H54 (cell line): ENCODE measurements at regions not wholly inside any gene's neighbourhood (a gene's known extent, or its start where the extent isn't known, plus 50 kb on each side); places are given as distances from the start of the nearest gene placed in this dataset.
"Not testable (repeated sequence)": the region's sequence is repeated elsewhere in the genome, so short reads cannot be mapped to it uniquely, and the experiment has no call there.

Source experiments
- DNase-seq: peaks from one replicate; pipeline ENCODE4 v3.0.0; 2011; ENCODE audit warnings: low spot score, mixed read lengths; ENCODE audit not compliant: insufficient read length
- FAIRE-seq: peaks from 3 replicates; lab custom pipeline; 2011; peaks lifted over from hg19 to GRCh38; lab: Jason Lieb, UNC
- POLR2A ChIP-seq: IDR thresholded peaks from 2 replicates; pipeline ENCODE4 v1.6.1; 2011; ENCODE audit warnings: low read depth, mild to moderate bottlenecking, low read length

- no peak for DNase-seq
- no peak for FAIRE-seq
- no peak for TF ChIP-seq POLR2A
Observed at GRCh38 chr5:1725641-1726468, 73.8 kb downstream of the MRPL36 start.

GRCh38 chr5:1724822-1725602 lies 74.6 kb downstream of the MRPL36 start:
- no peak for DNase-seq
- no peak for TF ChIP-seq POLR2A
- FAIRE-seq, result no peak

- DNase-seq, result no peak
- no peak for TF ChIP-seq POLR2A
- no peak for FAIRE-seq
Observed at GRCh38 chr5:1723957-1724821, 75.4 kb downstream of the MRPL36 start.

- no peak for TF ChIP-seq POLR2A
- no peak for FAIRE-seq
- no peak for DNase-seq
Observed at GRCh38 chr5:1723476-1723875, 76.2 kb downstream of the MRPL36 start.

DNA sequence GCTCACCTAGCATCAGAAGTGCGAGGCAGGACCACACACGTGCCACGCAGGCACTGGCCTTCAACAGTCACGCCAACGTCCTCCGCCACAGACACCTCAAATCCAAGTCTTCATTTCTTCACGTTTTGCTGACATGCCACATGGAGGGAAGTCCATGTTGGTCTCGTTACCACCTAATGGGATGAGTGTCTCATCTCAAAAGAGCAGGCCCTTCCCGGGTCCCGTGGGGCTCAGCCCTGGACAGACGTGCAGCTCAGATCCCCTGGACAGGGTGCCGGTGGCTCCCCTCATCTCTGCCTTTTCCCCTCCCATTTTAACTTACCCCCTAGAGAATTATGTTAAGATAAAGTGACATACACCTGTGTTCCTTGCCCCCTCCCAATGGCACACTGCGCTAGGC lies 76.8 kb downstream of the MRPL36 start:
- FAIRE-seq (no peak), DNase-seq (no peak)
- no peak for TF ChIP-seq POLR2A

DNA sequence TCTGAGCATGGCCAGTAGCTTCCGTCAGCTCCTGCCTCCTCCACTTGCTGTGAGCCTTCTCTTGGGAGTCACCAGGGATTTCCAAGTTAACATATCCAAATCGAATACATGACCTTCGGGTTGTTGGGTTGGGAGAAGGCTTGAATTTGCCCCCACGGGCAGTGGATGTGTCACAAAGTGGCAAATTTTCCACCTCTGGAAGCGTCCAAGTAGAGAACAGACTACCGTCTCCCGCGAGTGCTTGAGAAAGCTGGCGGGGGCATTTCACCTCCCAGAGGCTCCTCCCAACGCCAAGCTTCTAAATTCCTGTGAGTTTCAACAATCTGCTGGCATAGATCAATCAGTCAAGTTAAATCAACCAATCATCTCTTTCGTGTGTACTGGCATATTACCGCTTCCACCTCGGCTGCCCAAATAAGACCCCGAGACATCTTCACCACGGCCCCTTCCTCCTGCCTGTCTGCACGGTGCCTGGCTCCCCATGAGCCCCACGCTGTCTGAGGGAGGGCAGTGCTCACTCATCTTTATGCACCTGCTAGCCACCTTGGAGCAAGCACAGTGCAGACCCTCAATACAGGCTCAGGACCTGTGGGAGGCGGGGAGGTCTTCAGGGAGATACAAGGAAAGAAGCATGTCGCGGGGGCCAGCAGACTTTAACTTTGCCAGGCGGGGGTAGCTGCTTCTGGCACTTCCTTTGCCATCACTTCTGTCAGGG lies 79.1 kb downstream of the MRPL36 start:
- FAIRE-seq (no peak), DNase-seq (no peak)
- no peak for TF ChIP-seq POLR2A

- no peak for DNase-seq
- TF ChIP-seq POLR2A, result no peak
- FAIRE-seq, result no peak
Observed at GRCh38 chr5:1719860-1720259, 79.8 kb downstream of the MRPL36 start.

DNA sequence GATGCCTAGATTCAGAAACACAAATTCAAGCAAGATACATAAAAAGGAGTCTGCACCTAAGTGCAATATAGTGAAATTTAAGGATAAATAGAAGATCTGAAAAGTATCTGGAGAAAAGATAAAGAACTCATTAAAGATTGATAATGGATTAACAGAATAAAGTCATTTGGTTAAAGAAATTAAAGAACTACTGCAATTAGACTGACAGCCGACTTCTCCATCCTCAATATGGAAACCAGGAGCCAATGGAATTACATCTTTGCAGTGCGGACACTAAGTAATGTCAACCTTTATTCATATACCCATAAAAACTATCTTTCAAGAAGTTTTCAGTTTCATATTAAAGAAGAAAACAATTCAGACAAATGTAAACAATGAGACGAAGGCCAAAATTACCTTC lies 81.0 kb downstream of the MRPL36 start:
- TF ChIP-seq POLR2A, result no peak
- DNase-seq (no peak), FAIRE-seq (no peak)

GRCh38 chr5:1710091-1710490 lies 89.5 kb downstream of the MRPL36 start:
- DNase-seq, FAIRE-seq: not testable (repeated sequence)

DNA sequence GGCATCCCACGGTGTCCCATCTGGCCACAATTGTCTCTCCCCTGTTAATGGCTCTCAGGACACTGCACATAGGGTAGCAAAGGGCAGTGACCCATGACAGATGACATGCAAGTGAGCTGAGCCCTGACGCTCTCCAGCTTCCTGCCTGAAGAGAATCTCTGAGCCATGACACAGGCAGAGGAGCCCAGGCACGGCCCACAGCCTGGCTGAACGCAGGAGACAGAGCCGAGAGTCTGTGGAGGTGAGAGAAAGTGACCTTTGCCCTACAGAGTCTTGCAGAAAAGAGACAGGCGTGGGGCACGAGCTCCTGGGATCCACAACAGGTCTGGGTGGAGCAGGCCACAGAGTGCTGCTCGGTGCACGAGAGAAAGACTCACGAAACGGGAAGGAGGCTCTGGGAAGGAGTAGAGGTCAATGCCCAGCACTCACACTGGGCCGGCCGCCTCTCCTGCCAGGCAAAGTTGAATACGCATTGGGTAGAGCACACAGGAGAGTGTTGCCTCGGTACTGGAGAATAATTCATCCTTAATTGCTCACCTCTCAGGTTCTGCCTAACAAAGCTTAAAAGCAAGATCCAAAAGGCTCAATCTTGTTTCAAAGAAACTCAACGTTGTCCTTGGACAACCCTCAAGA lies 90.3 kb downstream of the MRPL36 start:
- FAIRE-seq (no peak), DNase-seq (no peak)
- TF ChIP-seq POLR2A, result no peak

GRCh38 chr5:1708592-1709141 lies 91.0 kb downstream of the MRPL36 start:
- DNase-seq (no peak), FAIRE-seq (no peak)
- no peak for TF ChIP-seq POLR2A

- DNase-seq (no peak), FAIRE-seq (no peak)
- TF ChIP-seq POLR2A, result no peak
Observed at GRCh38 chr5:1707467-1707866, 92.2 kb downstream of the MRPL36 start.
